Hepatocyte (in vitro differentiated cells): ENCODE measurements at regions not wholly inside any gene's neighbourhood (a gene's known extent, or its start where the extent isn't known, plus 50 kb on each side); places are given as distances from the start of the nearest gene placed in this dataset.

Experiments
- DNase-seq: peaks from one replicate; pipeline ENCODE4 v3.0.0-alpha.2; 2016; ENCODE audit warnings: low spot score
- H2AFZ ChIP-seq: fragments of 200-600 bp; sonication (generic); 2 replicates; pipeline ENCODE4 v1.6.0; 2016; ENCODE audit warnings: antibody characterized with exemption, mild to moderate bottlenecking
- H3K27ac ChIP-seq: fragments of 200-600 bp; sonication (generic); 2 replicates; pipeline ENCODE4 v1.5.1; 2016; ENCODE audit warnings: mild to moderate bottlenecking
- H3K27me3 ChIP-seq: fragments of 200-600 bp; sonication (generic); 2 replicates; pipeline ENCODE4 v1.6.1; 2016
- H3K36me3 ChIP-seq: fragments of 200-600 bp; sonication (generic); replicated peaks from 2 replicates; pipeline ENCODE4 v1.5.1; 2016; ENCODE audit warnings: low read depth; ENCODE audit not compliant: insufficient read depth
- H3K4me1 ChIP-seq: fragments of 200-600 bp; sonication (generic); 2 replicates; pipeline ENCODE4 v1.5.1; 2016; ENCODE audit warnings: mild to moderate bottlenecking, moderate library complexity; ENCODE audit not compliant: insufficient read depth
- H3K4me2 ChIP-seq: fragments of 200-600 bp; sonication (generic); 2 replicates; pipeline ENCODE4 v1.6.0; 2016
- H3K4me3 ChIP-seq: fragments of 200-600 bp; sonication (generic); 2 replicates; pipeline ENCODE4 v1.5.1; 2016; ENCODE audit warnings: mild to moderate bottlenecking
- H3K79me2 ChIP-seq: fragments of 200-600 bp; sonication (generic); 2 replicates; pipeline ENCODE4 v1.6.0; 2017; ENCODE audit warnings: mild to moderate bottlenecking
- H3K9me2 ChIP-seq: fragments of 200-600 bp; sonication (generic); replicated peaks from 2 replicates; pipeline ENCODE4 v1.6.0; 2017; ENCODE audit warnings: mild to moderate bottlenecking; ENCODE audit not compliant: insufficient read depth
- H3K9me3 ChIP-seq: fragments of 200-600 bp; sonication (generic); 2 replicates; pipeline ENCODE4 v1.5.1; 2016; ENCODE audit warnings: low read depth, mild to moderate bottlenecking
- H4K20me1 ChIP-seq: fragments of 200-600 bp; sonication (generic); 2 replicates; pipeline ENCODE4 v1.6.0; 2016; ENCODE audit warnings: mild to moderate bottlenecking; ENCODE audit not compliant: insufficient read depth, poor library complexity, severe bottlenecking
- EZH2 ChIP-seq: fragments of 200-600 bp; sonication (generic); IDR thresholded peaks from 2 replicates; pipeline ENCODE4 v1.6.1; 2016; ENCODE audit warnings: antibody characterized with exemption, mild to moderate bottlenecking, borderline replicate concordance
- EZH2phosphoT487 ChIP-seq: fragments of 200-600 bp; sonication (generic); IDR thresholded peaks from one replicate; pipeline ENCODE4 v1.6.1; 2018; ENCODE audit warnings: antibody characterized with exemption, mild to moderate bottlenecking, low read depth, moderate library complexity; ENCODE audit not compliant: unreplicated experiment, severe bottlenecking
- WGBS: methylation state at CpG from one replicate; pipeline ENCODE4 v1.1.6; 2016; ENCODE audit warnings: low lambda C conversion rate; ENCODE audit errors: missing lambda C conversion rate; 5-methylcytosine and 5-hydroxymethylcytosine counted together
- TF ChIP-seq, protein P1 (sequence below): fragments of 200-600 bp; sonication (generic); IDR thresholded peaks from 2 replicates; pipeline ENCODE4 v1.5.1; 2016; ENCODE audit warnings: antibody characterized with exemption, mild to moderate bottlenecking; ENCODE audit not compliant: poor library complexity

DNA sequence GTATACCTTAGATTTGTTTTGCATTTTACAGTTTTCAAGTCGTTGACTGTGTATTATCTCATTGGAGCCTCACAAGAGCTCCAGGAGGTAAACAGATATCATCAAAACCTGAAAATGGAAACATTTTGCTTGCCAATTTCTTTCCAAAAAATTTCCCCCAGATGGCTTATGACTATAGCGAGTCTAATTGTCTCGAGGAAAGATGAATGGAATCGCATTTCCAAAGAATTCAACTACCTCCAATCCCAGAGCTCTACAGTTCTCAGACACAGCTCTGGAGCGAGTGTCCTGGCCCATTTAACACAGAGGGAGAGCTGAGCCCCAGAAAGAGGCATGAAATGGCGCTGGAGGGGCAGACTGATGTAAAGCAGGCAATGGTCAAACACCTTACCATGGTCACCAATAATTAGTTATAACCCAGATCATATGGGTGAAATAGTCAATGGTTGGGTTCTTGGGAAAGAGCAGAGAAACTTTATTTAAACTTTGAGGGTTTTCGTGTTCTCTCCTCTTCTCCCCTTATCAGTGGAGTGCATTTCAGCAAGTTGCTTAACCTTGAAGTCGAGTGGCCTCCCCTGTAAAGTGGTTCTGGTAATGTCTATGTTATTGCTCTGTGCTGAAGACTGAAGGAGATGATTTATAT lies 168.2 kb downstream of the ZDHHC21 start:
- no peaks in the 10 kb centered on the region for H3K36me3 ChIP-seq
- WGBS: 84% methylated on average over 8 of the region's 8 CpGs
- no peaks in the 10 kb centered on the region for H3K27me3 ChIP-seq
- no peaks in the 10 kb centered on the region for H3K79me2 ChIP-seq
- no peak for DNase-seq
- H3K9me2 ChIP-seq: no peaks in the 10 kb centered on the region
- no peaks in the 10 kb centered on the region for H4K20me1 ChIP-seq
- H3K4me2 ChIP-seq: no peak overlapping the region
- H3K4me3 ChIP-seq: no peak overlapping the region
- no peaks in the 10 kb centered on the region for H3K4me1 ChIP-seq
- no peak for TF ChIP-seq EZH2phosphoT487
- TF ChIP-seq EZH2: no peak
- TF ChIP-seq, protein P1, sequence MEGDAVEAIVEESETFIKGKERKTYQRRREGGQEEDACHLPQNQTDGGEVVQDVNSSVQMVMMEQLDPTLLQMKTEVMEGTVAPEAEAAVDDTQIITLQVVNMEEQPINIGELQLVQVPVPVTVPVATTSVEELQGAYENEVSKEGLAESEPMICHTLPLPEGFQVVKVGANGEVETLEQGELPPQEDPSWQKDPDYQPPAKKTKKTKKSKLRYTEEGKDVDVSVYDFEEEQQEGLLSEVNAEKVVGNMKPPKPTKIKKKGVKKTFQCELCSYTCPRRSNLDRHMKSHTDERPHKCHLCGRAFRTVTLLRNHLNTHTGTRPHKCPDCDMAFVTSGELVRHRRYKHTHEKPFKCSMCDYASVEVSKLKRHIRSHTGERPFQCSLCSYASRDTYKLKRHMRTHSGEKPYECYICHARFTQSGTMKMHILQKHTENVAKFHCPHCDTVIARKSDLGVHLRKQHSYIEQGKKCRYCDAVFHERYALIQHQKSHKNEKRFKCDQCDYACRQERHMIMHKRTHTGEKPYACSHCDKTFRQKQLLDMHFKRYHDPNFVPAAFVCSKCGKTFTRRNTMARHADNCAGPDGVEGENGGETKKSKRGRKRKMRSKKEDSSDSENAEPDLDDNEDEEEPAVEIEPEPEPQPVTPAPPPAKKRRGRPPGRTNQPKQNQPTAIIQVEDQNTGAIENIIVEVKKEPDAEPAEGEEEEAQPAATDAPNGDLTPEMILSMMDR: no peak
- H3K9me3 ChIP-seq: no peaks in the 10 kb centered on the region
- no peak overlapping the region for H3K27ac ChIP-seq
- H2AFZ ChIP-seq: no peak overlapping the region

DNA sequence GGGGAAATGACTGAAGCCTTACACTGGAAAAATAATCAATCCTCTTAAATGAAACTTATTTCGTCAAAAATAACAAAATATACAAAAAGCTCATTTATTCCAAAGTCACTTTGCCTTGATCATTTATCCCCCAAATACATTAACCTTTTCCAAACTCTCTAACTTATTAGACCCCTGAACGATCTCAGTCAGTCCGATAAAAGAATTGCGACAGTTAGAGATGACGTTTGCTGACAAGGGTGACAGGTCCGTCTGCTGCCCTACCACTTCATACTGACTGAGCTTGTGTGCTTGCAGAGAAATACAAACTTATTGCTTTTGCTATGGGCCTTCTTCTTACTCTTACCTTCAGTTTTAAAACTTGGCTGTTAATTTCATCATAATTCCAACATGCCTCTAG lies 169.7 kb downstream of the ZDHHC21 start:
- Histone ChIP-seq H4K20me1 (no peaks in the 10 kb centered on the region), H3K36me3 (no peaks in the 10 kb centered on the region), H3K9me3 (no peaks in the 10 kb centered on the region), H3K27ac (no peak overlapping the region), H3K9me2 (no peaks in the 10 kb centered on the region), H3K4me2 (no peak overlapping the region), H3K4me1 (no peaks in the 10 kb centered on the region), H3K27me3 (no peaks in the 10 kb centered on the region), H3K79me2 (no peaks in the 10 kb centered on the region), H3K4me3 (no peak overlapping the region), H2AFZ (no peak overlapping the region)
- WGBS: 96% methylated on average over 6 of the region's 6 CpGs
- TF ChIP-seq, protein P1: no peak
- TF ChIP-seq EZH2phosphoT487 (no peak), EZH2 (no peak)
- DNase-seq: no peak

DNA sequence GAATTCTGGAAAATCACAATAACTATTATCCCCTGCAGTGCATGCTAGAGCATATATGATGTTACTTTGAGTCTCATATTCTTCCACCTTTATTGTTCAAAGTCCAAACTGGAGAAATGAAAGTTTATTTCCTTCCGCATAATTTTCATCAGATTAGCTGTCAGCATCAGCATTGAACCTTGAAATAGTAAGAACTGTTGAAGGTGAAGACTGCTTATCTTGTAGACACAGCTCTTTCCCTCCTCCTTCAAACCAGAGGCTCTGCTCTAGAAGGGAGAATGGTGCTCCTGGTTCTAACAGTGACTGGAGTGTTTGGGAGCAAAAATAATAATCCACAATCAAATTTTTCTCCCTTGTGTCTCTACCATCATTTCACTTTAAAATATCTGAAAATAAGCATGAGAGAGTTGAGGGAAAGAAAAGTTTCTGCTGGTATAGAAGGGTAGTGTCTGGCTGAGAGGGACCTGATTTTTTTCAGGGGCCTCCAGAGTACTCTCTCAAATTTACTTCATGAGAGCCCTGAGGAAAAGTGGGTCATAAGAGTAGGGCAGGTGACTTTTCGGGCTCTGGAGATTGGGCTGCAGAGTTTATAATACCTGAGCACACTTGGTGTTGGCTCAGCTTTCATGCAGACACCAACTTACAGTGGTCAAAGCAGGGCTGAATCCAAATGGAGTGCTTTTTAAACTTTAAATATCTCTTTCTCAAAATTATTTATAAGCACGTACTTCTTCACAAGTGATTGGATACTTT lies 170.4 kb downstream of the ZDHHC21 start:
- Histone ChIP-seq H3K36me3 (no peaks in the 10 kb centered on the region), H3K79me2 (no peaks in the 10 kb centered on the region), H3K4me1 (no peaks in the 10 kb centered on the region), H2AFZ (no peak overlapping the region), H3K27ac (no peak overlapping the region), H3K4me2 (no peak overlapping the region), H3K27me3 (no peaks in the 10 kb centered on the region), H4K20me1 (no peaks in the 10 kb centered on the region), H3K9me2 (no peaks in the 10 kb centered on the region), H3K9me3 (no peaks in the 10 kb centered on the region), H3K4me3 (no peak overlapping the region)
- 89% methylated on average over 3 of the region's 3 CpGs for WGBS
- no peak for DNase-seq
- no peak for TF ChIP-seq EZH2
- TF ChIP-seq, protein P1: no peak
- TF ChIP-seq EZH2phosphoT487: no peak
